GM12878 (cell line): ENCODE measurements at regions not wholly inside any gene's neighbourhood (a gene's known extent, or its start where the extent isn't known, plus 50 kb on each side); places are given as distances from the start of the nearest gene placed in this dataset.

Source experiments
- ATAC-seq: fragments of 200-7000 bp; cut with Tn5 transposase; 3 replicates; pipeline ENCODE4 v1.9.1; 2020; ENCODE audit warnings: mild to moderate bottlenecking, moderate library complexity
- BruUV-seq: library from RNA; stranded (reverse); fragments of 400-500 nt; replicated peaks from 2 replicates; lab custom pipeline; 2021; lab: Mats Ljungman, UMichigan
- CTCF ChIA-PET: fragments of 300-600 bp; sonication (Branson Sonifier 250); formaldehyde crosslinking; extraction: SDS; loops from one replicate; lab custom pipeline; 2021; ENCODE audit warnings: inconsistent platforms; lab: Yijun Ruan, JAX
- POLR2A ChIA-PET: fragments of 350-600 bp; formaldehyde crosslinking; extraction: SDS; loops from one replicate; lab custom pipeline; 2021; ENCODE audit warnings: inconsistent platforms; lab: Charles Lee
- RAD21 ChIA-PET: fragments of 300-600 bp; sonication (Branson Sonifier 250); formaldehyde crosslinking; loops from one replicate; lab custom pipeline; 2023; ENCODE audit warnings: antibody characterized with exemption; ENCODE audit not compliant: unreplicated experiment; lab: Charles Lee
- SMC1A ChIA-PET: fragments of 300-600 bp; sonication (Branson Sonifier 250); formaldehyde crosslinking; loops from one replicate; lab custom pipeline; 2023; ENCODE audit not compliant: unreplicated experiment, uncharacterized antibody; lab: Charles Lee
- DNase-seq: peaks from one replicate; pipeline ENCODE4 v3.0.0-alpha.2; 2011; ENCODE audit warnings: low read depth, low spot score
- FAIRE-seq: peaks from 3 replicates; lab custom pipeline; 2011; peaks lifted over from hg19 to GRCh38; lab: Jason Lieb, UNC
- H2AFZ ChIP-seq: 2 replicates; pipeline ENCODE4 v1.6.0; 2011; ENCODE audit warnings: low read depth, low read length, control low read depth; ENCODE audit not compliant: control insufficient read depth
- H3K27ac ChIP-seq: 2 replicates; pipeline ENCODE4 v1.5.1; 2011; ENCODE audit warnings: control low read depth; ENCODE audit not compliant: control insufficient read depth, insufficient read depth
- H3K27me3 ChIP-seq, 2 experiments: replicated peaks in 1 of 2; 2 replicates each; pipeline versions ENCODE4 v1.6.0 to v1.6.1; 2011; ENCODE audit warnings: low read length in 1 of 2; ENCODE audit not compliant: control insufficient read depth in 2 of 2, insufficient read depth in 2 of 2
- H3K36me3 ChIP-seq, 2 experiments: 2 replicates each; pipeline ENCODE4 v1.5.1; 2011; ENCODE audit warnings: low read length in 1 of 2; ENCODE audit not compliant: control insufficient read depth in 2 of 2, insufficient read depth in 2 of 2
- H3K4me1 ChIP-seq: 2 replicates; pipeline ENCODE4 v1.6.1; 2011; ENCODE audit warnings: mild to moderate bottlenecking, low read length, moderate library complexity, mixed read lengths; ENCODE audit not compliant: control insufficient read depth, insufficient read depth
- H3K4me2 ChIP-seq: 2 replicates; pipeline ENCODE4 v1.6.0; 2011; ENCODE audit warnings: control low read depth; ENCODE audit not compliant: control insufficient read depth, insufficient read depth
- H3K4me3 ChIP-seq: fragments of 200-600 bp; sonication (generic); 2 replicates; pipeline ENCODE4 v1.5.1; 2016
- H3K79me2 ChIP-seq: 2 replicates; pipeline ENCODE4 v1.6.0; 2011; ENCODE audit warnings: low read length; ENCODE audit not compliant: control insufficient read depth, insufficient read depth
- H3K9ac ChIP-seq: 2 replicates; pipeline ENCODE4 v1.8.0; 2011; ENCODE audit warnings: low read length, control low read depth, mixed read lengths; ENCODE audit not compliant: control insufficient read depth, insufficient read depth
- H3K9me3 ChIP-seq: replicated peaks from 3 replicates; pipeline ENCODE4 v1.5.1; 2011; ENCODE audit warnings: mild to moderate bottlenecking, low read length; ENCODE audit not compliant: control insufficient read depth, insufficient read depth
- H4K20me1 ChIP-seq: 2 replicates; pipeline ENCODE4 v1.6.0; 2011; ENCODE audit not compliant: control insufficient read depth, insufficient read depth
- CEBPB ChIP-seq, 2 experiments: fragments of 150-350 bp in 1 of 2; IDR thresholded peaks; 2 replicates each; pipeline ENCODE4 v1.6.1; 2012 to 2014; ENCODE audit warnings: low read depth in 2 of 2, low read length in 2 of 2, borderline replicate concordance in 1 of 2, inconsistent platforms in 1 of 2
- DPF2 ChIP-seq: fragments of 450-650 bp; IDR thresholded peaks from 2 replicates; pipeline ENCODE4 v1.6.1; 2017; ENCODE audit warnings: mild to moderate bottlenecking
- KDM1A ChIP-seq: fragments of 200-600 bp; sonication (generic); IDR thresholded peaks from 2 replicates; pipeline ENCODE4 v1.6.1; 2016; ENCODE audit warnings: borderline replicate concordance
- MEF2B ChIP-seq: fragments of 450-650 bp; IDR thresholded peaks from 2 replicates; pipeline ENCODE4 v1.6.1; 2018; ENCODE audit warnings: mild to moderate bottlenecking, moderate library complexity; ENCODE audit not compliant: partially characterized antibody, poor library complexity, severe bottlenecking
- NR2F1 ChIP-seq: fragments of 450-650 bp; conservative IDR thresholded peaks from 2 replicates; pipeline ENCODE4 v1.6.1; 2017; ENCODE audit warnings: mild to moderate bottlenecking
- NRF1 ChIP-seq: conservative IDR thresholded peaks from 2 replicates; pipeline ENCODE4 v1.6.1; 2011; ENCODE audit warnings: mild to moderate bottlenecking, low read depth, low read length, improper control_type of control experiment
- POLR2AphosphoS2 ChIP-seq: IDR thresholded peaks from 2 replicates; pipeline ENCODE4 v1.6.1; 2011; ENCODE audit warnings: low read depth, mild to moderate bottlenecking, low read length, improper control_type of control experiment, moderate library complexity
- STAT1 ChIP-seq: fragments of 450-650 bp; conservative IDR thresholded peaks from 2 replicates; pipeline ENCODE4 v1.6.1; 2014; ENCODE audit warnings: antibody characterized with exemption, mild to moderate bottlenecking
- SUPT20H ChIP-seq: IDR thresholded peaks from 2 replicates; pipeline ENCODE4 v1.6.1; 2011; ENCODE audit warnings: low read depth, mild to moderate bottlenecking, low read length, moderate library complexity, borderline replicate concordance; ENCODE audit not compliant: control insufficient read depth
- YY1 ChIP-seq: IDR thresholded peaks from 2 replicates; pipeline ENCODE4 v1.6.1; 2011; ENCODE audit warnings: low read depth, mild to moderate bottlenecking, low read length
- ZSCAN29 ChIP-seq: fragments of 450-650 bp; IDR thresholded peaks from 2 replicates; pipeline ENCODE4 v1.6.1; 2017; ENCODE audit warnings: mild to moderate bottlenecking, moderate library complexity
- in situ Hi-C: fragments of 300-500 bp; cut with MboI; formaldehyde crosslinking; loops from 9 replicates; pipeline ENCODE4 v1.14.3; 2018; ENCODE audit warnings: mixed read lengths
- intact Hi-C: fragments of 100-400 bp; cut with micrococcal nuclease; formaldehyde crosslinking; loops from one replicate; pipeline ENCODE4 v1.14.2; 2022; ENCODE audit not compliant: unreplicated experiment
- TF ChIP-seq, protein P1 (sequence below): fragments of 450-650 bp; IDR thresholded peaks from 2 replicates; pipeline ENCODE4 v1.6.1; 2018; ENCODE audit warnings: borderline replicate concordance, mild to moderate bottlenecking; ENCODE audit not compliant: partially characterized antibody

DNA sequence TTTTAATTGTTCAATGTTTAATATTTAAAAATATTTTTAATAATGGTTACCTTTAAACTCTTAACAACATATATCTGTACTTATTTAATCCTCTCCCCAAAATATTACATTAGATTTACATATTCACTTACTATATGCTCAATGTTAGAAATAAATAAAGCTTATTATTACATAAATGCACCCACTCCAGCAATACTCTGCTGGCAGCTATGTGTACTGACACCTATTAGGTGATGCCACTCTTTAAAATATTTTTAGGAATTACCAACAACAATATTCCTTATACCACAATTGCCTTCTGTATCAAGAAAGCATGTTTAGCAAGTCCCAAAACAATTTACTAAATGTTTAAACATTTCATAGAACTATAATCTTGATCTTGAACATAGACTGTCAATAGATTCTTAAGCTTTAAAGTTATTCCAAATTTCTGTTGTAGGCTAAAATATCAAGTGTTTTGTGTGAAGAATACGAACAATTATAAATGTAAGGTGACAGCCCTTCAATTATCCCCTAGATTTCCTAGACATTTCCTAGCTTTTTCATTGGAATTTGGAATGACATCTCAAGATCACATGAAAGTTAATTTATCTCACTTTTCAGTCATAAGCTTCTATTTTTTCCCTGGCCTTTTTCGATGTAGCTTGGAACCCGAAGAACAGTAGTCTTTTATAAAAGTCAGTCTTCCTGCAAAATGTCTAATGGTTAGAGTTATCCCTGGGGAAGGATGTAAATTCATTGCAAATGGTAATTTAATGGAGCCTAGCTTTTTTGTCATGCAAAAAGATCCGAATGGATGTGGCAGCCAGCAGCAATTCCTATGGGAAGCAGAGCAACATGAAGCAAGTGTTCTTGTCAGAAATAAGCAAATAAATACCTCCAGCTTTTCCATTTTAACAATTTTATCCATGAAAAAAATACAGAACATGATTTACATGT is 907.5 kb upstream of the ATXN7L3B start (continued):
- no peak for TF ChIP-seq MEF2B
- no peak for TF ChIP-seq POLR2AphosphoS2
- no peak for TF ChIP-seq SUPT20H
- TF ChIP-seq ZSCAN29 = no peak
- no peak for TF ChIP-seq NR2F1
- no peak for TF ChIP-seq CEBPB (IDR thresholded peaks at IDR 0.05; ENCODE audit: borderline replicate concordance in 1 of 2, low read depth in 2 of 2, low read length in 2 of 2)
- TF ChIP-seq YY1 = no peak

DNA sequence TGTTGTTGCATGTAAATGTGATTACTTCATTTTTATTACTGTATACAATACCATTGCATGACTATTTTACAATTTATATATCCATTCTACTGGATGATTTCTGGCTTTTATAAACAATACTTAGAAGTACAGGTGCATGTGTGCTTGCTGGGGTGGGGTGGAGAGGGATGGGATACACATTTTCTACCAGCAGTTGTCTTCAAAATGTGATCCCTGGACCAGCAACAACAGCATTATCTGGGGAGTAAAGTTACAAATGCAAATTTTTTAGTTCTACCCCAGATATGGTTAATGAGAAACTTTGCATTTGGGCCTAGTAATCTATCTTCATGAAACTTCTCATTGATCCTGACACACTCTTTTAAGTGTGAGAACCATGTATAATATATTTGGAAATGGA is 905.4 kb upstream of the ATXN7L3B start:
- no peak for DNase-seq
- Histone ChIP-seq H3K79me2 (no peaks in the 10 kb centered on the region), H3K4me1 (no peaks in the 10 kb centered on the region), H3K27me3 (no peaks in the 10 kb centered on the region), H3K4me2 (no peak overlapping the region), H4K20me1 (no peaks in the 10 kb centered on the region), H3K36me3 (no peaks in the 10 kb centered on the region), H3K9ac (no peak overlapping the region), H2AFZ (no peak overlapping the region), H3K27ac (no peak overlapping the region), H3K9me3 (no peaks in the 10 kb centered on the region), H3K4me3 (no peak overlapping the region)
- CTCF ChIA-PET = no interaction called here
- no peak for FAIRE-seq
- RAD21 ChIA-PET = no interaction called here
- BruUV-seq = no TSS peak
- SMC1A ChIA-PET = no interaction called here
- TF ChIP-seq STAT1 (no peak), NRF1 (no peak), DPF2 (no peak), KDM1A (no peak)
- TF ChIP-seq, protein P1, sequence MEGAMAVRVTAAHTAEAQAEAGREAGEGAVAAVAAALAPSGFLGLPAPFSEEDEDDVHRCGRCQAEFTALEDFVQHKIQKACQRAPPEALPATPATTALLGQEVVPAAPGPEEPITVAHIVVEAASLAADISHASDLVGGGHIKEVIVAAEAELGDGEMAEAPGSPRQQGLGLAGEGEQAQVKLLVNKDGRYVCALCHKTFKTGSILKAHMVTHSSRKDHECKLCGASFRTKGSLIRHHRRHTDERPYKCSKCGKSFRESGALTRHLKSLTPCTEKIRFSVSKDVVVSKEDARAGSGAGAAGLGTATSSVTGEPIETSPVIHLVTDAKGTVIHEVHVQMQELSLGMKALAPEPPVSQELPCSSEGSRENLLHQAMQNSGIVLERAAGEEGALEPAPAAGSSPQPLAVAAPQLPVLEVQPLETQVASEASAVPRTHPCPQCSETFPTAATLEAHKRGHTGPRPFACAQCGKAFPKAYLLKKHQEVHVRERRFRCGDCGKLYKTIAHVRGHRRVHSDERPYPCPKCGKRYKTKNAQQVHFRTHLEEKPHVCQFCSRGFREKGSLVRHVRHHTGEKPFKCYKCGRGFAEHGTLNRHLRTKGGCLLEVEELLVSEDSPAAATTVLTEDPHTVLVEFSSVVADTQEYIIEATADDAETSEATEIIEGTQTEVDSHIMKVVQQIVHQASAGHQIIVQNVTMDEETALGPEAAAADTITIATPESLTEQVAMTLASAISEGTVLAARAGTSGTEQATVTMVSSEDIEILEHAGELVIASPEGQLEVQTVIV = no peak
- POLR2A ChIA-PET = no interaction called here
- in situ Hi-C loops = no loop called here
- intact Hi-C loops = no loop called here
- ATAC-seq = no peak
